ENCODE measurements at regions not wholly inside any gene's neighbourhood (a gene's known extent, or its start where the extent isn't known, plus 50 kb on each side); places are given as distances from the start of the nearest gene placed in this dataset.

- no peak for TF ChIP-seq CTCF (optimal IDR thresholded peaks at IDR 0.05 in 1 of 3, IDR thresholded peaks at IDR 0.05 in 1 of 3, conservative IDR thresholded peaks at IDR 0.05 in 1 of 3; ENCODE audit: extremely low read depth in 1 of 3, insufficient read depth in 2 of 3, low read length in 3 of 3)
- no peak for TF ChIP-seq EZH2 (IDR thresholded peaks at IDR 0.05; ENCODE audit: low read length)
Observed at GRCh38 chr18:7464245-7464966, 102.7 kb upstream of the PTPRM start.

Measured in keratinocyte (primary cell).